Nephron (organoid): ENCODE measurements at regions not wholly inside any gene's neighbourhood (a gene's known extent, or its start where the extent isn't known, plus 50 kb on each side); places are given as distances from the start of the nearest gene placed in this dataset.
A peak's percentile ranks its signal among the peaks of the same experiment; 100 is the strongest.

Experiments
- H3K27ac Mint-ChIP-seq, 3 experiments: 2 replicates each; pipeline ENCODE4 v1.8.0; 2020; ENCODE audit warnings: mixed read lengths in 3 of 3, mild to moderate bottlenecking in 2 of 3, moderate library complexity in 1 of 3
- H3K27me3 Mint-ChIP-seq: 2 replicates; pipeline ENCODE4 v1.8.0; 2021; ENCODE audit warnings: low read depth, mild to moderate bottlenecking, moderate library complexity, mixed read lengths
- H3K36me3 Mint-ChIP-seq: 2 replicates; pipeline ENCODE4 v1.8.0; 2020; ENCODE audit warnings: low read depth, mixed read lengths
- H3K4me1 Mint-ChIP-seq: 2 replicates; pipeline ENCODE4 v1.8.0; 2020; ENCODE audit warnings: mixed read lengths
- H3K4me3 Mint-ChIP-seq, 3 experiments: 2 replicates each; pipeline ENCODE4 v1.8.0; 2020; ENCODE audit warnings: mild to moderate bottlenecking in 3 of 3, mixed read lengths in 3 of 3, moderate library complexity in 2 of 3
- H3K9me3 Mint-ChIP-seq: 2 replicates; pipeline ENCODE4 v1.8.0; 2020; ENCODE audit warnings: mixed read lengths
- CTCF ChIP-seq, 3 experiments: fragments of 200-600 bp; sonication (generic); IDR thresholded peaks; one replicate each; pipeline ENCODE4 v1.5.0; 2021; ENCODE audit warnings: antibody characterized with exemption in 3 of 3; ENCODE audit not compliant: unreplicated experiment in 3 of 3

- Mint-ChIP-seq H3K4me1 (peaks cover 51% of the 10 kb centered on the region), H3K9me3 (no peaks in the 10 kb centered on the region), H3K36me3 (no peaks in the 10 kb centered on the region), H3K4me3 (peak overlapping the region in 1 of 3 experiments; percentile 12), H3K27me3 (no peaks in the 10 kb centered on the region), H3K27ac (peak overlapping the region; percentile 65 to 86 (median 83))
- TF ChIP-seq CTCF (IDR thresholded peaks at IDR 0.05; ENCODE audit: unreplicated experiment in 3 of 3): no peak
Measured at GRCh38 chr18:46387441-46388131, 269.4 kb downstream of the LOXHD1 start.

GRCh38 chr18:46388286-46388685 lies 268.7 kb downstream of the LOXHD1 start:
- H3K27me3 Mint-ChIP-seq: no peaks in the 10 kb centered on the region
- H3K9me3 Mint-ChIP-seq: no peaks in the 10 kb centered on the region
- no peak for TF ChIP-seq CTCF (IDR thresholded peaks at IDR 0.05; ENCODE audit: unreplicated experiment in 3 of 3)
- peaks cover 51% of the 10 kb centered on the region for H3K4me1 Mint-ChIP-seq
- H3K36me3 Mint-ChIP-seq: no peaks in the 10 kb centered on the region
- peak overlapping the region; percentile 65 to 86 (median 83) for H3K27ac Mint-ChIP-seq
- H3K4me3 Mint-ChIP-seq: peak overlapping the region in 1 of 3 experiments; percentile 50

GRCh38 chr18:46392576-46392975 lies 264.4 kb downstream of the LOXHD1 start:
- no peaks in the 10 kb centered on the region for H3K27me3 Mint-ChIP-seq
- no peak for TF ChIP-seq CTCF (IDR thresholded peaks at IDR 0.05; ENCODE audit: unreplicated experiment in 3 of 3)

GRCh38 chr18:46393230-46393629 lies 263.8 kb downstream of the LOXHD1 start:
- TF ChIP-seq CTCF (IDR thresholded peaks at IDR 0.05; ENCODE audit: unreplicated experiment in 3 of 3): no peak
- no peaks in the 10 kb centered on the region for H3K27me3 Mint-ChIP-seq
- peaks cover 21% of the 10 kb centered on the region for H3K4me1 Mint-ChIP-seq
- H3K4me3 Mint-ChIP-seq: no peak overlapping the region
- H3K9me3 Mint-ChIP-seq: no peaks in the 10 kb centered on the region
- H3K27ac Mint-ChIP-seq: no peak overlapping the region
- no peaks in the 10 kb centered on the region for H3K36me3 Mint-ChIP-seq

More at GRCh38 chr18:46392576-46392975, 264.4 kb downstream of the LOXHD1 start:
- H3K27ac Mint-ChIP-seq: no peak overlapping the region
- no peaks in the 10 kb centered on the region for H3K36me3 Mint-ChIP-seq
- no peak overlapping the region for H3K4me3 Mint-ChIP-seq
- no peaks in the 10 kb centered on the region for H3K9me3 Mint-ChIP-seq
- peaks cover 27% of the 10 kb centered on the region for H3K4me1 Mint-ChIP-seq

- Mint-ChIP-seq H3K27me3 (no peaks in the 10 kb centered on the region), H3K27ac (no peak overlapping the region), H3K36me3 (no peaks in the 10 kb centered on the region), H3K4me3 (no peak overlapping the region), H3K9me3 (no peaks in the 10 kb centered on the region), H3K4me1 (peaks cover 13% of the 10 kb centered on the region)
- TF ChIP-seq CTCF (IDR thresholded peaks at IDR 0.05; ENCODE audit: unreplicated experiment in 3 of 3): no peak
Measured at GRCh38 chr18:46393961-46394360, 263.1 kb downstream of the LOXHD1 start.

GRCh38 chr18:46395795-46396194 lies 261.2 kb downstream of the LOXHD1 start:
- no peaks in the 10 kb centered on the region for H3K27me3 Mint-ChIP-seq

More at GRCh38 chr18:46395795-46396194, 261.2 kb downstream of the LOXHD1 start:
- Mint-ChIP-seq H3K36me3 (no peaks in the 10 kb centered on the region), H3K4me1 (peaks cover 9% of the 10 kb centered on the region), H3K9me3 (no peaks in the 10 kb centered on the region), H3K27ac (no peak overlapping the region), H3K4me3 (no peak overlapping the region)
- no peak for TF ChIP-seq CTCF (IDR thresholded peaks at IDR 0.05; ENCODE audit: unreplicated experiment in 3 of 3)
